ENCODE measurements at regions not wholly inside any gene's neighbourhood (a gene's known extent, or its start where the extent isn't known, plus 50 kb on each side); places are given as distances from the start of the nearest gene placed in this dataset.

DNA sequence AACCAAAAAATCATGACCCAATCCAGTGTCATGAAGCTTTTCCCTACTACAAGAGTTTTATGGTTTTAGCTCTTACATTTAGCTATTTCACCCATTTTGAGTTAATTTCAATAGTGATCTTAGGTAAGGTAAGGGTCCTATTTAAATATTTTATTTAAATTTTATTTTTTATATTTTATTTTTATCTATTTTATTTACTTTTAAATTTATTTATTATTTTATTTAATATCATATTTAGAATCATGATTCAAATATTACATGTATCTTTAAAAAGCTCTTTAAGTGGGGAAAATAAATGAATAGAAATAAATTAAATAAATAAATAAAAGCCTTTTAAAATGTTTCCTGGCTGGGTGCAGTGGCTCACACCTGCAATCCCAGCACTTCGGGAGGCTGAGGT lies 276.0 kb downstream of the SKIDA1 start:
- no peak for DNase-seq

DNA sequence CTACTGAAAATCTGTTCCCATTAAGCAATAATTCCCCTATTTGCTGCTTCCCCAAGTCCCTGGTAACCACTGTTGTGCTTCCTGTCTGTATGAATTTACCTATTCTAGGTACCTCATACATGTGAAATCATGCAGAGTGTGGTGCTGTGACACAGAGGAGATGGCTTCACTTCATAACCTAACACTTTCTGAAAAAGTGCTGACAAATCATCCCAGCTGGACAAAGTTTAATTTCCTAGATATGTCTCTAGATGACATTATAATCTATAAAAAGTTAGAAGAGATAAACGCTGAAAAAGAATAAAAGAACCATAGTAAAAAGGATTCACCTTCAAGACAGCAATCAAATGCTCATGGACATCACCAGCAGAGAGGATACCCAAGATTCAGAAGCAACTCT lies 277.9 kb downstream of the SKIDA1 start:
- no peak for DNase-seq

DNA sequence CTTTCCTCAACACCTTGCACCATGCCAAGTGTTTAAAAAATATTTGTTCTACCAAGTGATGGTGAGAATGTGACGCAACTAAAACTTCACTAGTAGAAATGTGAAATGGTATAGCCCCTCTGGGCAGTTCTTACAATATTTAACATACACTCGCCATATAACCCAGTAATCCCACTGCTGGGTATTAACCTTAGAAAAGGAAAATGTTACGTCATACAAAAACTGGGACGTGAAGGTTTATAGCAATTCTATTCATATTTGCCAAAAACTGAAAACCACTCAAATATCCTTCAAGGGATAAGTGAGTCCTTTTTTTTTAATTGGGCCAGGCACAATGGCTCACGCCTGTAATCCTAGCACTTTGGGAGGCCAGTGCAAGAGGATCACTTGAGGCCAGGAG lies 279.3 kb downstream of the SKIDA1 start:
- no peak for DNase-seq

DNA sequence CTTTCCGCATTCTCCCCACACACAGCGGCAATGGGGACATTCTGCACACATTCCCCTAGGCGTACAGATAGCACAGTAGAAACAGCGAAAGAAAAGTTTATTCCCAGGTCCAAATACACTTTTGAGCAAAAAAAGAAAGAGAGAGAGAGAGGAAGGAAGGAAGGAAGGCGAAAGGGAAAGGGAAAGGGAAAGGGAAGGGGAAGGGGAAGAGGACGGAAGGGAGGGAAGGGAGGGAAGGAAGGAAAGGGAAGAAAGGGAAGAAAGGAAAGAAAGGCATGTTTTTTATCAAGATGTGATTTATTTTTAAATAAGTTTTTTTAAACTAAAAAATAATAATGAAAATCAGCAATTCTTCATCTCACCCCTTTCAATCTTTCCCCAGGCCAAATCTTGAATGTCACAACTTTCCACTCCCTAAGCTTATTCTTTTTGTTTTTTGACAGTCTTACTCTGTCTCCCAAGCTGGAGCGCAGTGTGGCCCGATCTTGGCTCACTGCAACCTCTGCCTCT lies 281.7 kb downstream of the SKIDA1 start:
- DNase-seq = no peak

DNA sequence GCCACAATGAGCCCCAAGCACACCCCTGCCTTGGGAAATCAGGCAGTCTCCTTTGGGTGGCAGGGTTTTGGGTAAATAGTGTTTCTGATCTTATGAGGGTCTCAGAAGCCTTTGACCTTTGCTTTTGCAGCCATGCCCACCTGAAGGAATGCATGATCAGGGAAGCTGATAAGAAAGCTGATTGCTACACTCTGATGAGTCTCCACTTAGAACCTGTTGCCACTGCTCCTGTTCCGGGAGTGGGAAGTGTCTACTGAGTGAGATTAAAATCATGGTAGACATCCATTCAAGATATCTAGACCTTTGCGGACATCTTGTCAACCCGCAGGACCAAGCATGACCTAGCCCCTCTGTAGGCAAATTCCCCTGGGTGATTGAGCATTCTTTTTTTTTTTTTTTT lies 282.6 kb downstream of the SKIDA1 start:
- no peak for DNase-seq

DNA sequence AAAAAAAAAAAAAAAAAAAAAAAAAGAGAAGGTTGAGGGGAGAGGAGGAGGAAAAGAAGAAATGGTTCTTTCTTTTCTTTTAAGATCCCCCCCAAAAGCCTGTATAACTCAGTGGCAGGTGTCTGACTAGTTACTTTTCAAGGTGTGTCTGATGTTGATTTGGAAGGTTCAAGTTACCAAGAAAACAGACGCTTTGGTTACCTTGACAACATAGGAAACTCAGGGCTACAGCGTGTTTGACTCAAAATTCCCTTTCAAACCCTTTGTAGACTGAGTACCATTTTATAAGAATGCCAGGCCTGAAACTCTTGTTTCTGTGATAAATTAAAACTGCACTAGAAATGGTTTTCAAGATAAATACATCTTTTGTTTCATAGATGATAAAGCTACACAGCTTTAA lies 286.8 kb downstream of the SKIDA1 start:
- DNase-seq = no peak

DNA sequence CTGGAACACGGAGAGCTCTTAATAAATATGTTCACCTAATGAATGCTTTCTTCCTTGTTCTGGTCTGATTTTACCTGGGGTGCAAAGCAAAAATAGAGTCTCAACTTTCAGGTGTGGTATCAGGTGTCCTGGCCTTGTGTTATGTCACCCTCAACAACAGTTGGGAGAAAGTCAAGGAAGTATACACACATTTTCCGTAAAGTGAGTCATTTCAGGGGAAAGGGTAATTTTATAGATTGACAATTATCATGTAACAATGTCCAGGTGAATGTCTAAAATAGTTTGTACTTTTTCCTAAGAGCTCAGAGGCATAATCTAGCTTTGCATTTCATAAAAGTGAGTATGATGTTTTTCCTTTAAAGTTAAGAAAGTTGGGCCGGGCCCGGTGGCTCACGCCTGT lies 287.4 kb downstream of the SKIDA1 start:
- DNase-seq = no peak

DNA sequence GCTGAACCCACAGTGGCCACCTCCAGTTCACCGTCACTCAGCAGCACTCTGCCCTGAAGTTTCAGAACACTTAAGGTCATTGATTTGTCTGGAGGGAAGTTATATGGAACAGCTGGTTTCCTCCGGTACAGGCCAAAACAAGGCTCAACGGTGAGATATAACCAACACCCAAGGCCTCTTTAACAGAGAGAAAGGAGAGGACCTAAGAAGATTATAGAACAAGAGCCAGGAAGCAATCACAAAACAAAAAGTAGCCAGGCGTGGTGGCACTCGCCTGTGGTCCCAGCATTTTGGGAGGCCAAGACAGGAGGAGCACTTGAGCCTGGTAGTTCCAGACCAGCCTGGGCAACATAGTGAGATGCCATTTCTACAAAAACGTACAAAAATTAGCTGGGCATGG lies 290.7 kb downstream of the SKIDA1 start:
- DNase-seq = no peak

DNA sequence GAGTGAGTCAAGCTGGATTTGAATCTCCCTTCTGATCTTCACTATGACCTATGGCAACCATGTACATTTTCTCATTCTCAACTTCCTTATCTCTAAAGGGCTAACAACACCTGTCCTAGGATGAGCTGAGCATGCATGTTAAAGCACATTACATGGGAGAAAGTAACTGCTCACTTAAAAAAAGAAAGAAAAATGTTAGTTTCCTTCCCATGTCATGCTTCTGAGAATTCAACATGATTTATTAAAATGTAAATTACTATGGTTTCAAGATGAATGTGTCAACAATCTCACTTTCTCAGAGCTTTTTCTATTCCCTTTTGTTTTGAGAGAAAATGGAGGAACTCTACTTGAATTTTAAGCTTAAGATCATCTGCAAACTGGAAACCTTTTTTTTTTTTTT lies 295.3 kb downstream of the SKIDA1 start:
- no peak for DNase-seq

DNA sequence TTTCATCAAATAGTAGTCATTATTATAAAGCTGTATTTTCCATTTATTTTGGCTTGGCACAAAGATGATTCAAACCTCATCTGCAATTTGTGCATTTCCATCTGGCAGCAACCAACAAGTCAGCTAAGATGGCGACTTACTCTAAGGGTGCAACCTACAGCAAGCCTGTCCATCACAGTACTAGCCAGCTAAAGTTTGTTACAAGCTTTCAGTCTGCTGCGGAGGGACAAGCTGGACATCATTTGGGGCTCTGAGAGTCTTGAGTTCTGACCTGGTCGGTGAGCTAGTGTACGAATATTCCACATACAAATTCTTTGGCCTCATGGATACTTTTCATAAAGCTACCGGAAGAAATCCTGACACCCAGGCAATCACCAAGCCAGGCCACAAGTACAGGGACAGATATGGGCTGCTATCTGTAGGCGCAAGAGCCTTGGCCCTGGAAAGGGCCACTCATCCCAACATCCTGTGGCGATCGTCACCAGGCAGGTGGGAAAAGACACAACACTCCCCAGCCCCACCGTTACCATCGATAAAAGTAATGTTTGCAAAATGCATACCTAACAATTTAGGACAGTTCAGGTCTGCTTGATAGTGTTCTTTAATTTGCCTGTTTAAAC lies 307.6 kb downstream of the SKIDA1 start:
- no peak for DNase-seq

DNA sequence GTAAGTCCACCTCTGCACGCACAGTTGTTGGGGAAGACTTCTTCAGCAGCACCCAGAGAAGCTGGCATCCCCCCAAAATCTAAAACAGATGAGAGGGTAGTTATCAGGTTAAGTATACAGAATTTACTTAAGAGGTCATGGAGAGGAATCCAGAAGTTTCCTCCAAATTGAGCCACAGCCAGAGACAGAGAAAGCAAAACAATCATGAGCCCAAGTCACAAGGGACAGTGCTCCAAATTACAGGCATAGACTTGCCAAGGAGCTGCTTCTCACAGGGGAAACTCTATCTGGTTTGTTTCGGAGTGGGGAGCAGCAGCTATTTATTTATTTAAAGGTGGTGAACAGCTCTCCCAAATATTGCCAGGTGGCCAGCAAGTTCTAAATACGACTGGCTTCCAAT lies 308.4 kb downstream of the SKIDA1 start:
- no peak for DNase-seq

DNA sequence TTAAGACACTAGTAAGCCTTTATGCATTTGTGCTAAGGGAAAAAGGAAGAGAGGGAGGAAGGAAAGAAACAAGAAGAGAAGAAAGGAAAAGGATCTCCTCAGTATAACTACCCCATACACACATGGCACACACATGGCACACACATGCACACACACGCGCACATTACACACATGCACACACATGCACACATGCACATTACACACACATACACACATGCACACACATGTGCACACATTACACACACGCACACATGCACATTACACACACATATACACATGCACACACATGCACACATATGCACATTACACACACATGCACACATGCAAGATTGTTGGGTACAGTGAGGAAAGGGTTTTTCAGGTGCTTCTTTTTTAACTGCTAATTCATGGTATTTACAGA lies 311.2 kb downstream of the SKIDA1 start:
- DNase-seq = no peak

DNA sequence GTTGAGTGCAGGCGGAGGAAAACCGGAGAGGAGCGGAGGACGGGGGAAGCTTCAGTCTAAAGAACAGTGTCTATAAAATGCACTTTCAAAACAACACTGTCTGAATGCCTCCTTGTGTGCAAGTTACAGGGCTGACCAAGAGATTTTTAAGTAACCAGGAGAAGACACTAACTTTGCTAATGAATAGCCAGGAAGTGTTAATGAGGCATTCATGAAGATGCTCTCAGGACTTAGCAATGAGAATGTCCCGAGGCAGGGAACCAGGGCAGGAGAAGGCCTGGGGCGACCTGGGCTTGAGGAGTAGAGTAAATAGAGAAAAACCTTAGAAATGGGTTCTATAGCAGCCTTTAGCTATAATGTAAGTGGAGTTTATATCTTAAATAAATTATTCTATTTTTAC lies 312.1 kb downstream of the SKIDA1 start:
- DNase-seq = no peak

DNA sequence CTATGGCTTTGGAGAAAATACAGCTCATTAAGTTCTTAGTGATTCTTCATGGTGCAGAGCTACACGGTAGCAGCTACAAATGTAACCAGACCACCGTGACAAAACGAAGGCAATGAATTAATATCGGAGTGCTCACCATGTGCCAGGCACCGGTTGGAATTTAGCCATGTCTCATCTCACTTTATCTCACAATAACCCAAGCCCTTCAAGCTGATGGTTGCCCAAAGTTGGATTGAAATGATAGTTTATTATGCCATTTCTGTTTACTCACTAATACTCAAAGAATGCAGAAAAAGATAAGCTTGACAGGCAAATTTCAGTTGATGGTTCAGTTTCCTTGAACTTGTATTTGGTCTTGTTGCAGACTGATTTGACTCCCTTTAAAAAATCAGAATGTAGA lies 312.6 kb downstream of the SKIDA1 start:
- no peak for DNase-seq

DNA sequence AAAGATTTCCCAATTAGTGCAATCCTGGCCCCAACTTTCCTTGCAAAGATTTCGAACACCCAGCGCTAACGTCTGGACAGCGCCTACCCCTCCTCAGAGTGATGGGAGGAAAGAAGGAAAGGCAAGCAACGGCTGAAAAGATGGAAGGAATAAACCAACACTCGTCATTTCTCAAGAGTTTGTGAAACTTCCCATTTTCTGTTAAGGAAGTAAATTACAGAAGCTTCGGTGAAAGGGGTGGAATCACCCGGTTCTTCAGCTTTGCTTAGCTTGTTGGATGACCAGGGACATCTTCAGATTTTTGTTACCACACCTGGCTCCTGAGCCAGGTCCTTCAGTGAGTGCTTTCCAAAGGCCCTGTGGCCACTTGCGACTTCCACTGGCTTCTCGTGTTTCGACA lies 313.1 kb downstream of the SKIDA1 start:
- DNase-seq = no peak

DNA sequence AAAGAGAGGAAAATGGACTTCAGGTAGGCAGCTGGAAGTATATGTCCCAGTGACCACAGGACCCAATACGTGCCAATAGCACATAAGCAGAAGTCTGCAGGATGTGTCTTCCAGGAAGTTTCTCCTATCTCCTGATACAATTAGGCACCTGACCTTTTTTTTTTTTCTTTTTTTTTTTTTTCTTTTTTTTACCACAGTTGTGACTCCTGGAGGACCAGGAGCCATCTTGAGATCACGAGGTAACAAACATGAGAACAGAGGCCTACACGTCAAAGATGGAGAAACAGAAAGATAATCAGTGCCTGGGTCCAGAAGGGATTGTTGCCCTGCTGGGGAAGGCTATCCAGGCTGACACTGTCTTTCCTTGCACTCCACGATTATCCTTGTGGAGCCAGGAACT lies 312.4 kb upstream of the NEBL start:
- DNase-seq = no peak

DNA sequence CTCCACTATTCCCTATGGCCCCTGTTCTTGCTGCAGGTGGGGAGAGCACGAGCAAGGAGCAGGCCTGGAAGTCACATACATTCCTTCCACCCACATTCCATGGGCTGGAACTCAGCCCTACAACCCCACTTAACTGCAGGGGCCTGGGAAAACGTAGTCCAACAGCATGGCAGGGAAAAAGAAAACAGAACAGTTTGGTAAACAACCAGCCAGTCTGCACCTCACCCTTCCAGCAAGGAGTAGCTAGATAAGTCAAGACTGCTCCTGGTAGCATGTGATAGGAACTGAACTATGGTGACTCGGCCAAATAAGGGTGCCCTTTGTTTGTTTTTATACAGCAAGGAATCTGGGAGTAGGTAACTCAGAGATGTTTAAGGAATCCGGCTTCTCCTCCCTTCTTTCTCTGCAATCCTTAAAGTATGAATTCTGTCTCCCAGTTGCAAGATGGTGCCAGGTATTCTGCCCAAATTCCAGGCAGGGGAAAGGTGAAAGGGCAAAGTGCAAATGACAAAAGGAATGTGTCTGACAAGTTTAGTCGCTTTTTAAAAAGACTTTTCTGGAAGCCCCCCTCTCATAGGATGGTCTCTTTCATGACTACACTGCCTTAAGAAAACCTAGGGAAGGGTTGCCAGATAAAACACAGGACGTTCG lies 311.7 kb upstream of the NEBL start:
- DNase-seq = no peak

DNA sequence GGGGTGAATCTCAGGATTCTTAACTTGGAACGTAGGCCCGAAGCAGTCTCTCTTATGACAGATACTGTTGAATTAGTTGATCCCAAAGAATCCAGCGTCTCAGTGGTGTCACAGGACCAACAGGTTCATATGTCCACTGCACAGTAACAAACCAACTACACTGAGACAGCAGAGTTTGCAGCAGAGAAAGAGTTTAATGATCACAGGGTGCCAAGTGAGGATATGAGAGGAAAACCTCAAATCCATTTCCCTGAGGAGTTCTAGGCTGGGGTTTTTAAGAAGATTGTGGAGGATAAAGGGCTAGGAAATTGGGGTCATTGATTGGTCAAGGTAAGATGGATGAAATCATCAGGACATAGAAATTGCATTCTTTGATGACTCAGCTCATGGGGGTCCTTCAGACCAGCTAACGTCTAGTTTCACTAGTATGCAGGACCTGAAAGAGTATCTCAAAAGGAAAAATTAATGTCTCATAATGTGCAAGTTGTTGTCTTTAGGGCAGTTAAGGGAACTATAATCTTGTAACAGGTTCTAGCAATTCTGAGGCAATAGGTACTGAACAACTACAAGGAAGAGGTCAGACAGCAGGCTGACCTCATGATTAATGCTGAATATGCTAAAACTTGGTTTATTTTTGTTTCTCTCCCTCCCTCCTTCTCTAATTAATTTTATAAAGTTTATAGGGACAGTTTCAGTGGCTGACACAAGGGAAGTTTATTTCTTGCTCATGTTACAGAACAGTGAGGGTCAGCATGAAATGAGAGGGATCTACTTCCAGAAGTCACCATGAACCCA lies 310.9 kb upstream of the NEBL start:
- no peak for DNase-seq

DNA sequence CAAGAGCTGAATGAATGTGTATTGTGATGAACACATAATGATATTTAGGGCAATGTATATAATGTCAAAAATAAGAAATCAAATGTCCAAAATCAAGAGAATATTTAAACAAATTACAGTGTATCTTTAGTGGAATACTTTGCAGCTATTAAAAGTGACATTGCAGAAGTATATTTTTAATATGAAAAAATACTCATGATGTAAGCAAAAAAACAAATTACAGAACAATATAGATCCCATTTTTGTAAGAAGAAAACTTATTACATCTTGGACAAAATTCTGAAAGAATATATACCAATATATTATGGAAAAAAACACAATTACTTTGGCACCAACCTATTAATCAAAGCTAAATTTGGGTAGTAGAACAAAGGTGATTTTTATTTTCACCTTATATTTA lies 308.2 kb upstream of the NEBL start:
- no peak for DNase-seq

DNA sequence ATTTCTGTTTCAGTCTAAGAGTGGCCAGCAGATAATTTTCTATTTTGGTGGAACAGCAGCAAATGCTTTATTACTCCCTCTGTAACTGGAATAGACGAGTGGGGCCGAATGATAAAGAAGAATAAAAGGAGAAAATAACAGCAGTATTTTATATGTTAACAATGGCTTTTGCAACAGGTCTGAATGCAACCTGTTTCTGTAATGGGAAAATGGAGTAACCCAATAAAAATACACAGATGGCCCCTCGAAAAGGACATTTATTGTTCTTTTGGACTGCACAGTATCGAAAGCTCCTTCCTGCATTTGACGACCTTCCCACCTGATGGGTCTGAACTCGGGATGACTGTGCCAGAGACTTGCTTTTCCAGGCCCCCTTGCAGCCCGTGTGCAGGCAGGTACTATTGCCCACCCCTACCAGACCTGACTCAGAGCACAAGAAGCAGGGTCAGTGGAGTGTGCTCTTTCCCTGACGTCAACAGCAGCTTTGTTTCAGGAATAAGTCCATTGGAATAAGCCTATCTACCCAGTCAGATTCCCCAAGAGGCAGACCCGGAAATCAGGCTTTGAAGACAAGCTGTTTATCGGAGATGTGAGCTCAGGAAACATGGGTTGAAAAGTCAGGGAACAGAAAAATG lies 306.5 kb upstream of the NEBL start:
- no peak for DNase-seq

DNA sequence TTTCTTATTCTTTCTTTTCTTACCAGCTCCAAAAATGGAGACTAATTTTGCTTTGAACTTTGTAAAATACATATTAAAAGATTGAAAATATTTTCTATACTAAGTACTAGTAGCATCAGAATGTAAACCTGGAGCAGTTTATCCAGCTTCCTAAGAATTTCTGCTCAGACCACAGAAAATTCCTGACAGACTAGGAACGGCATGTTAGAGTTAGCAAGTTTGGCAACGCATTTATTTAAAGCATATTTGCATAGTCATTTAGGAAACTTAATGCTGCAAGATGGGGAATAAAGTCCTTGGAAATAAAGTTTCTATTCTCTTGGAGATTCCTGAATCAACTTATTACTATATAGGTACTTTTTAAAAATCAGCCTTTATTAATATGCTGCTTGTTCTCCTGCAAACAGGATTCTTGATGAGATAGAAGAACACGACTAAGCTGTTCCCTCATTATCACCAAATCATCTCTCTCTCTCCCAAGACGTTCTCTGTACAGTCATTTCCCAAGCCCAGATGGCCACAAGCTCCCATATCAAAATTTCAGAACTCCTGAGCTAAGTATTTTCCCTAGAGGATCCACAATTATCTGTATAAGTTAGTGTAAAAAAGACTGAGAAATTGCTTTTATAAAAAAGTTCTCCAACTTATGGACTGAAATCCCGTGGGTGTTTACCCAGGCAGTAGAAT lies 305.8 kb upstream of the NEBL start:
- DNase-seq = no peak

DNA sequence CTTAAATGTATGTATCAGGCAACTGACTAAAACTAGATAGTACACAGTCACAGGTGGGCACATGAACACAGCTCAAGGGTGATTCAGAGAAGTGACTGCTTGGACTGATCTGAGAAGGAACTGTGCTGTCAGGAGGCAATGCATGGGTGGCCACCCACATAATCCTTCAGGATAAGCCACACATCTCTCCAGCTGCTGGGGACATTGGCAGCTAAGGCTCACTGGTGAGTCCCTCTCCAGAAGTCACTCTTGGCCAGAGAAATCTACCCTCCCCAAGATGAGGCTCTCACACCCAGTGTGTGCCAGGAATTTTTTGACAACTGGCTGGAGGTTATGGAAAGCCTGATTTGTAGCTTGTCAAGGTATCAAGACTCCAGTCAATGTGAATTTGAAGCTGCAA lies 302.4 kb upstream of the NEBL start:
- no peak for DNase-seq

DNA sequence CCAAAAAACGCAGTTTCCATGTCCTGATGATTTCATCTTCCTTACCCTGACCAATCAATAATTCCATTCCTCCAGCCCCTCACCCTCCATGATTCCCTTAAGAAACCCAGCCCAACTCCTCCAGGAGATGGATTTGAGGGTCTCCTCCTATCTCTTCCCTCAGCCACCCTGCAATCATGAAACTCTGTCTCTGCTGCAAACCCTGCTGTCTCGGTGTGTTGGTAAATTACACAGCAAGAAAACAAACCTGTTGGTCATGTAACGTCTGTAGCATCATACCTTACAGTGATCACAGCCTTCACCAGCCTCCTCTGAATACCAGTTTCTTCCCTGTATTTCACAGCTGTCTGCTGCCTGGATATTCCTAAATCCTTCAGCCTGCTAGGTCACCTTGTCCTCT lies 300.7 kb upstream of the NEBL start:
- DNase-seq = no peak

All from NCI-H446 treated with DMSO at 0.1 percent for 48 hours (cell line).